Activated CD4-positive, alpha-beta T cell treated with anti-CD3 and anti-CD28 coated beads, Interleukin-2, Interleukin-6, amounts not matched to agents 100 ng/mL and 50 ng/mL, durations not matched to agents 16 hours and 8 hours (primary cell): ENCODE measurements at regions not wholly inside any gene's neighbourhood (a gene's known extent, or its start where the extent isn't known, plus 50 kb on each side); places are given as distances from the start of the nearest gene placed in this dataset.

Experiments
- DNase-seq: peaks from one replicate; pipeline ENCODE4 v3.0.0-alpha.2; 2020

- no peak for DNase-seq
Measured at GRCh38 chr4:143083756-143084472, 100.8 kb upstream of the USP38 start.

- no peak for DNase-seq
Measured at GRCh38 chr4:143084566-143084965, 100.2 kb upstream of the USP38 start.

- no peak for DNase-seq
Measured at GRCh38 chr4:143085224-143085623, 99.5 kb upstream of the USP38 start.

- DNase-seq: no peak
Measured at GRCh38 chr4:143085659-143086058, 99.1 kb upstream of the USP38 start.

- no peak for DNase-seq
Measured at GRCh38 chr4:143089291-143089690, 95.4 kb upstream of the USP38 start.

GRCh38 chr4:143089847-143090246 is 94.9 kb upstream of the USP38 start:
- no peak for DNase-seq

- DNase-seq: no peak
Measured at GRCh38 chr4:143091862-143092261, 92.9 kb upstream of the USP38 start.

GRCh38 chr4:143095447-143095846 is 89.3 kb upstream of the USP38 start:
- no peak for DNase-seq

- no peak for DNase-seq
Measured at GRCh38 chr4:143097751-143098150, 87.0 kb upstream of the USP38 start.

GRCh38 chr4:143099693-143100092 is 85.0 kb upstream of the USP38 start:
- no peak for DNase-seq

- DNase-seq: no peak
Measured at GRCh38 chr4:143109376-143109775, 75.3 kb upstream of the USP38 start.

- no peak for DNase-seq
Measured at GRCh38 chr4:143118663-143119062, 66.1 kb upstream of the USP38 start.

- no peak for DNase-seq
Measured at GRCh38 chr4:143127621-143128020, 57.1 kb upstream of the USP38 start.

- no peak for DNase-seq
Measured at GRCh38 chr4:143133977-143134376, 50.7 kb upstream of the USP38 start.
